RWPE2 (cell line): ENCODE measurements at regions not wholly inside any gene's neighbourhood (a gene's known extent, or its start where the extent isn't known, plus 50 kb on each side); places are given as distances from the start of the nearest gene placed in this dataset.

Experiments
- ATAC-seq: fragments of 200-7000 bp; cut with Tn5 transposase; 3 replicates; pipeline ENCODE4 v1.9.1; 2021; ENCODE audit warnings: low read depth
- DNase-seq: peaks from one replicate; pipeline ENCODE4 v3.0.0-alpha.2; 2020; ENCODE audit warnings: low spot score
- H3K27ac ChIP-seq: fragments of 450-650 bp; 2 replicates; pipeline ENCODE4 v1.5.1; 2017; ENCODE audit warnings: mild to moderate bottlenecking; ENCODE audit not compliant: poor library complexity, severe bottlenecking
- H3K27me3 ChIP-seq: fragments of 250-450 bp; sonication (Bioruptor Pico); 2 replicates; pipeline ENCODE4 v1.5.1; 2021; ENCODE audit warnings: mild to moderate bottlenecking, moderate library complexity; ENCODE audit not compliant: insufficient read depth, poor library complexity, severe bottlenecking
- H3K36me3 ChIP-seq: fragments of 250-450 bp; sonication (Bioruptor Pico); 2 replicates; pipeline ENCODE4 v1.5.1; 2020; ENCODE audit warnings: low read depth, mild to moderate bottlenecking, moderate library complexity
- H3K4me1 ChIP-seq: fragments of 250-450 bp; sonication (Bioruptor Pico); 2 replicates; pipeline ENCODE4 v1.5.1; 2021; ENCODE audit warnings: mild to moderate bottlenecking, moderate library complexity; ENCODE audit not compliant: insufficient read depth, poor library complexity, severe bottlenecking
- H3K4me3 ChIP-seq: fragments of 250-450 bp; sonication (Bioruptor Pico); 2 replicates; pipeline ENCODE4 v1.5.1; 2021; ENCODE audit warnings: mild to moderate bottlenecking, moderate library complexity; ENCODE audit not compliant: severe bottlenecking
- H3K9me3 ChIP-seq: fragments of 250-450 bp; sonication (Bioruptor Pico); 2 replicates; pipeline ENCODE4 v1.5.1; 2021; ENCODE audit warnings: mild to moderate bottlenecking, moderate library complexity; ENCODE audit not compliant: severe bottlenecking
- TF ChIP-seq, protein P1 (sequence below): fragments of 450-650 bp; IDR thresholded peaks from one replicate; pipeline ENCODE4 v1.5.1; 2017; ENCODE audit warnings: mild to moderate bottlenecking, moderate library complexity; ENCODE audit not compliant: poor library complexity, severe bottlenecking

DNA sequence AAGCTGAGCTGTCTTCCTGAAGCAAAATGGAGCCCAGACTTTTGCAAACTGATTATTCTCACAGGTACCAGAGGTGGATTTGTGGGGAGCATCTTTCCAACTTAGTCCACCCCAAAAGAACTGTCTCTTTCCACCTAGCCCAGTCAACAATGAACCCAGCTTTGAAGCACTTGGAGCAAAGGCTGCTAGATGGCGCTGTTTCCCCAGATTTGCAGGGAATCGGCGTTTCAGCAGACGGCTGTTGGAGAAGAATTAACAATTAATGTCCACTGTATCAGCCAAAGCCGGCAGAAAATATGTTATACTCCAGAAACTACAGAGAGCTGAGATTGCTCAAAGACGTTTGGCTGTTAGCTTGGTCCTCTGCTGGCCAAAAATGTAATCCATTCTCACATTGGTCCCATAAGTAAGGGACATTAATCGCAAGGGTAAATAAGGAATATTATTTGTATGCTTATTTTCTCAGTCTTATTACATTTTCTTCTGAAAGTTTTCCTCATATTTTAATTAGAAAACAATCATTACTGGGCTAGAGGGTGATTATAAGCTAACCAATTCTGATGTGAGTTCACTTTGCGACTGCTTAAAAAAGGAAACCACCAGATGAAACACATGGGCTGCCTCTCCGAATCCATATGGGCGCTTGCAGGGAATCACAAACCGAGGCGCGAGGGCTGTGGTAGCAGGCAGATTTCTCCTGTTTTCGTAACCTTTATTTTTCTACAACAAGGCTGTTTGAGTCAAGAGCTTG, 423.8 kb upstream of the MEX3C start:
- H3K4me3 ChIP-seq, result no peak overlapping the region
- no peaks in the 10 kb centered on the region for H3K36me3 ChIP-seq
- ATAC-seq (peak; percentile 43; the same call in 2 of the 3 replicates), DNase-seq (no peak)
- no peak overlapping the region for H3K27ac ChIP-seq
- TF ChIP-seq, protein P1, sequence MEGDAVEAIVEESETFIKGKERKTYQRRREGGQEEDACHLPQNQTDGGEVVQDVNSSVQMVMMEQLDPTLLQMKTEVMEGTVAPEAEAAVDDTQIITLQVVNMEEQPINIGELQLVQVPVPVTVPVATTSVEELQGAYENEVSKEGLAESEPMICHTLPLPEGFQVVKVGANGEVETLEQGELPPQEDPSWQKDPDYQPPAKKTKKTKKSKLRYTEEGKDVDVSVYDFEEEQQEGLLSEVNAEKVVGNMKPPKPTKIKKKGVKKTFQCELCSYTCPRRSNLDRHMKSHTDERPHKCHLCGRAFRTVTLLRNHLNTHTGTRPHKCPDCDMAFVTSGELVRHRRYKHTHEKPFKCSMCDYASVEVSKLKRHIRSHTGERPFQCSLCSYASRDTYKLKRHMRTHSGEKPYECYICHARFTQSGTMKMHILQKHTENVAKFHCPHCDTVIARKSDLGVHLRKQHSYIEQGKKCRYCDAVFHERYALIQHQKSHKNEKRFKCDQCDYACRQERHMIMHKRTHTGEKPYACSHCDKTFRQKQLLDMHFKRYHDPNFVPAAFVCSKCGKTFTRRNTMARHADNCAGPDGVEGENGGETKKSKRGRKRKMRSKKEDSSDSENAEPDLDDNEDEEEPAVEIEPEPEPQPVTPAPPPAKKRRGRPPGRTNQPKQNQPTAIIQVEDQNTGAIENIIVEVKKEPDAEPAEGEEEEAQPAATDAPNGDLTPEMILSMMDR, result peak; percentile 87
- H3K27me3 ChIP-seq, result no peaks in the 10 kb centered on the region
- peaks cover 17% of the 10 kb centered on the region for H3K4me1 ChIP-seq
- no peaks in the 10 kb centered on the region for H3K9me3 ChIP-seq

DNA sequence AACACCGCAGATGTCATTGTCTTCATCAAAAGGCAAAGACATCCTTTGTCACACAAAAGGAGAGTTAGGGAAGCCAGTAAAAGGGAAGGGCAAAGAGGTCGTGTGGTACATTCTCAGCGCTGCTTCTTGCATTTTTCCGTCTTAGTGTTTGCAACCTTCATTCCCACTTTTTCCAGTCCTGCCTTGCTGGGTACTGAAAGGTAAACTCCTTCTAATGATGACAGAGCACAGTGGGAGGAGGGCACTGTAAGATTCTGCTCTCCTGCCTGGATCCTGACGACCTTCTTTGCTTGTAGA, 424.3 kb upstream of the MEX3C start:
- no peak for ATAC-seq
- peaks cover 12% of the 10 kb centered on the region for H3K4me1 ChIP-seq
- no peak for DNase-seq
- H3K27ac ChIP-seq, result no peak overlapping the region
- TF ChIP-seq, protein P1, result no peak
- H3K9me3 ChIP-seq, result no peaks in the 10 kb centered on the region
- no peaks in the 10 kb centered on the region for H3K36me3 ChIP-seq
- no peak overlapping the region for H3K4me3 ChIP-seq
- H3K27me3 ChIP-seq, result no peaks in the 10 kb centered on the region

DNA sequence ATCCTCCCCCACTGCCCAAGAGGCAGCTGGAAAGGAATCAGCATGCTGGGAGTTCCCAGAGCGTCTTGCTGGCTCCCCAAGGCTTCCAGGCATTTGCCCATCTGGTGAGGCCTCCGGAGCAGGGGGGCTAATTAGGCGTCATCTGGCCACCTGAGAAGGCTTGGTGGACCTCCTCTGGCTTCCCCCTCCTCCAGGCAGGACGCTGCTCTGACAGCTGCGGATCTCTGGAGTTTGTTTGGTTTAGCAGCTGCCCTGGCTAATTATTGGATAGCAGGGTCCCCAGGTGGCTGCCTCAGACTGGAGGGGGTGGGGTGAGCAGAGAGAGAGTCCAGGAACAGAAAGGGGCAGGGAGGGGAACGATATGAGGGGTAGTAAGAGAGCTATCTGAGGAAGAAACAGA, 425.2 kb upstream of the MEX3C start:
- DNase-seq (no peak), ATAC-seq (no peak)
- Histone ChIP-seq H3K4me3 (no peak overlapping the region), H3K27ac (no peak overlapping the region), H3K36me3 (no peaks in the 10 kb centered on the region), H3K4me1 (peaks cover 6% of the 10 kb centered on the region), H3K9me3 (no peaks in the 10 kb centered on the region), H3K27me3 (no peaks in the 10 kb centered on the region)
- TF ChIP-seq, protein P1, result no peak

DNA sequence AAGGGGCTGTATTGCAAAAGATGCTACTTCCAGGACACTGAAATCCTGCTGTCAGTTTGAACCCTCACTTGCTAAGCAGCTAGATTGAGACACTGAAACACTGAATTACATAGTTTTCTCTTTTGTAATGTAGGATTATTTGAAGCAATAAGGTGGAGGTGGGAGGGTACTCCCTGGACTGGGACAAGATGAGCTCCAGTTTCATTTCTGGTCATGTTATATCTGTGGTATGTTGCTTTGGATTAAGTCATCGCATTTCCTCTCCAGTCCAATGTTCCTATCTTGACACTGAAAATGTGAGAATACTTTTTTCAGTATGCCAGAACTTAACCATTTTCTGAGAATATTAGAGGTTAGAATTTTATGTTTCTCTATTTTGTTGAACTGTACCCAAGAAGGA, 426.2 kb upstream of the MEX3C start:
- Histone ChIP-seq H3K4me1 (no peaks in the 10 kb centered on the region), H3K36me3 (no peaks in the 10 kb centered on the region), H3K27ac (no peak overlapping the region), H3K4me3 (no peak overlapping the region), H3K9me3 (no peaks in the 10 kb centered on the region), H3K27me3 (no peaks in the 10 kb centered on the region)
- TF ChIP-seq, protein P1, result no peak
- ATAC-seq (peak; percentile 66), DNase-seq (no peak)

DNA sequence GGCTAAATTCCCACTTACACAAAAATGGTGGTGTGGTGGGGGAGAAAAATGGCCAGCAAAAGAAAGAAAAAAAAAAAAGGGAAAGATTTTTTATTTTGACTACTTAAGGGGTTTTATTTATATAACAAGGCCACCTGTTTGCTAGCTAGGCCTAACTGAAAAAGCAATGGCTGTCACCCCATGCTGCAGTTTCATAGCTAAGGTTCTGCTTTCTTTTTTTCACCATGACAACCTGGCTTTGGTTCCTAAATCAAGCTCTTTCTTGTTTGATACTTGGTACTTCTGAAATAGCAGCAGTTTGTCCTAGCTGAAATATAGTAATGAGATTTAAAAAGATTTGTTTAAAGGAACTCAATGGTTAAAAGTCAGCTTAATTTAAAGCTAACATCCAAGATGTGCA, 433.2 kb upstream of the MEX3C start:
- ATAC-seq (no peak), DNase-seq (no peak)
- H3K27ac ChIP-seq, result no peak overlapping the region
- H3K9me3 ChIP-seq, result no peaks in the 10 kb centered on the region
- no peaks in the 10 kb centered on the region for H3K36me3 ChIP-seq
- no peaks in the 10 kb centered on the region for H3K4me1 ChIP-seq
- no peaks in the 10 kb centered on the region for H3K27me3 ChIP-seq
- TF ChIP-seq, protein P1, result no peak
- no peak overlapping the region for H3K4me3 ChIP-seq
